ENCODE measurements at regions not wholly inside any gene's neighbourhood (a gene's known extent, or its start where the extent isn't known, plus 50 kb on each side); places are given as distances from the start of the nearest gene placed in this dataset.
"Not testable (repeated sequence)": the region's sequence is repeated elsewhere in the genome, so short reads cannot be mapped to it uniquely, and the experiment has no call there.

- TF ChIP-seq ELK1 (IDR thresholded peaks at IDR 0.05; ENCODE audit: low read depth, low read length); CBX2 (IDR thresholded peaks at IDR 0.05; ENCODE audit: borderline replicate concordance, low read depth); CHD4 (IDR thresholded peaks at IDR 0.05; ENCODE audit: borderline replicate concordance); BHLHE40 (IDR thresholded peaks at IDR 0.05; ENCODE audit: low read depth, low read length); PHF8 (IDR thresholded peaks at IDR 0.05; ENCODE audit: borderline replicate concordance, low read depth): not testable (repeated sequence)
- TF ChIP-seq, protein P1, sequence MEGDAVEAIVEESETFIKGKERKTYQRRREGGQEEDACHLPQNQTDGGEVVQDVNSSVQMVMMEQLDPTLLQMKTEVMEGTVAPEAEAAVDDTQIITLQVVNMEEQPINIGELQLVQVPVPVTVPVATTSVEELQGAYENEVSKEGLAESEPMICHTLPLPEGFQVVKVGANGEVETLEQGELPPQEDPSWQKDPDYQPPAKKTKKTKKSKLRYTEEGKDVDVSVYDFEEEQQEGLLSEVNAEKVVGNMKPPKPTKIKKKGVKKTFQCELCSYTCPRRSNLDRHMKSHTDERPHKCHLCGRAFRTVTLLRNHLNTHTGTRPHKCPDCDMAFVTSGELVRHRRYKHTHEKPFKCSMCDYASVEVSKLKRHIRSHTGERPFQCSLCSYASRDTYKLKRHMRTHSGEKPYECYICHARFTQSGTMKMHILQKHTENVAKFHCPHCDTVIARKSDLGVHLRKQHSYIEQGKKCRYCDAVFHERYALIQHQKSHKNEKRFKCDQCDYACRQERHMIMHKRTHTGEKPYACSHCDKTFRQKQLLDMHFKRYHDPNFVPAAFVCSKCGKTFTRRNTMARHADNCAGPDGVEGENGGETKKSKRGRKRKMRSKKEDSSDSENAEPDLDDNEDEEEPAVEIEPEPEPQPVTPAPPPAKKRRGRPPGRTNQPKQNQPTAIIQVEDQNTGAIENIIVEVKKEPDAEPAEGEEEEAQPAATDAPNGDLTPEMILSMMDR (IDR thresholded peaks at IDR 0.05): not testable (repeated sequence)
- TF ChIP-seq, protein P2, sequence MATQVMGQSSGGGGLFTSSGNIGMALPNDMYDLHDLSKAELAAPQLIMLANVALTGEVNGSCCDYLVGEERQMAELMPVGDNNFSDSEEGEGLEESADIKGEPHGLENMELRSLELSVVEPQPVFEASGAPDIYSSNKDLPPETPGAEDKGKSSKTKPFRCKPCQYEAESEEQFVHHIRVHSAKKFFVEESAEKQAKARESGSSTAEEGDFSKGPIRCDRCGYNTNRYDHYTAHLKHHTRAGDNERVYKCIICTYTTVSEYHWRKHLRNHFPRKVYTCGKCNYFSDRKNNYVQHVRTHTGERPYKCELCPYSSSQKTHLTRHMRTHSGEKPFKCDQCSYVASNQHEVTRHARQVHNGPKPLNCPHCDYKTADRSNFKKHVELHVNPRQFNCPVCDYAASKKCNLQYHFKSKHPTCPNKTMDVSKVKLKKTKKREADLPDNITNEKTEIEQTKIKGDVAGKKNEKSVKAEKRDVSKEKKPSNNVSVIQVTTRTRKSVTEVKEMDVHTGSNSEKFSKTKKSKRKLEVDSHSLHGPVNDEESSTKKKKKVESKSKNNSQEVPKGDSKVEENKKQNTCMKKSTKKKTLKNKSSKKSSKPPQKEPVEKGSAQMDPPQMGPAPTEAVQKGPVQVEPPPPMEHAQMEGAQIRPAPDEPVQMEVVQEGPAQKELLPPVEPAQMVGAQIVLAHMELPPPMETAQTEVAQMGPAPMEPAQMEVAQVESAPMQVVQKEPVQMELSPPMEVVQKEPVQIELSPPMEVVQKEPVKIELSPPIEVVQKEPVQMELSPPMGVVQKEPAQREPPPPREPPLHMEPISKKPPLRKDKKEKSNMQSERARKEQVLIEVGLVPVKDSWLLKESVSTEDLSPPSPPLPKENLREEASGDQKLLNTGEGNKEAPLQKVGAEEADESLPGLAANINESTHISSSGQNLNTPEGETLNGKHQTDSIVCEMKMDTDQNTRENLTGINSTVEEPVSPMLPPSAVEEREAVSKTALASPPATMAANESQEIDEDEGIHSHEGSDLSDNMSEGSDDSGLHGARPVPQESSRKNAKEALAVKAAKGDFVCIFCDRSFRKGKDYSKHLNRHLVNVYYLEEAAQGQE (IDR thresholded peaks at IDR 0.05): not testable (repeated sequence)
Observed at GRCh38 chr2:12569510-12569909, 147.2 kb upstream of the TRIB2 start.

Measured in A549 (cell line).